GM18858 (cell line): ENCODE measurements at regions not wholly inside any gene's neighbourhood (a gene's known extent, or its start where the extent isn't known, plus 50 kb on each side); places are given as distances from the start of the nearest gene placed in this dataset.

Experiments used
- ATAC-seq: cut with Tn5 transposase; IDR thresholded peaks from one replicate; pipeline ENCODE4 v1.9.1; 2021; ENCODE audit not compliant: unreplicated experiment

DNA sequence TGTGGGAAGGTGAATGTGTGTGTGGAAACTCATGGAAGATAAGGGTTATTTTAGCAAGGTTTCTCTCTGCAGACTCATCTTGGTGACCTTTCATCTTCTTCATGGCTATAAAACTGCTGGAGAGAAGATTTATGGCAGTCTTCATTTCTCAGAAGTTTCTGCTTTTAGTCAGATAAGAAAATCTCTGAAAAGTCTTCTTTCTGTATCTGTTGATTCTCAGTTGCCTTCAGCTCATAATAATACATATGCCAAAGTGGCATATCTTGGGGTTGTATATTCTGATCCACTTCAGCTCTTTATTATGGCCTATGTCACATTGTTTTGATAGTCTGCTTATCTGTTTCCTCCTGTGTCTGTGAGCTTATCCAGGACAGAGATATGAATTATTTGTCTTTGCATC lies 143.3 kb upstream of the TMTC4 start:
- ATAC-seq = no peak

DNA sequence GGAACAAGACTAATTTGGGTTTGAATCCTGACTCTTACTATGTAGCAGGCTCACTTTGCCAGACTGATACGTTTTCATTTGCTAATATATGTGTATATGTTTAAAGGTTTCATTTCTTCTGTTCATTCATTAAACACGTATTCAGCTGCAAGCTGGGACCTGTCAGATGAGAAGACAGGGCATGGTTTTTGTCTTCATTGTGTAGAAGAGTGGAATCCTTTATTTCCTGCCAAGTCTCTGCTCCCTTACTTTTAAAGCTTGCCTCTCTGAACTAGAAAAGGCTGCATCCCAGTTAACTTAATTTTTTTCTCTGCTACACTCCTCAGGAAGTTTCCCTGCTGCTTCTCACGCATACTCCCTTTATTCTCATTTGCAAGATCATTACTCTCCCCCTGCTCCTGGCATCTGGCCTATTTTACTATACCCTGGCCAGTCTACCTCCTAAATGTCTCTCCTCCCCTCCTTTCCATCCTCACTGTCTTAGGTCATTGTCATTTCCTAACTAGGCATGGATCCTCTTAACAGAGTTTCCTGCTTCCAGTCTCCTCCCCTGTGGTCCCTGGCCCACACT lies 141.0 kb upstream of the TMTC4 start:
- no peak for ATAC-seq

DNA sequence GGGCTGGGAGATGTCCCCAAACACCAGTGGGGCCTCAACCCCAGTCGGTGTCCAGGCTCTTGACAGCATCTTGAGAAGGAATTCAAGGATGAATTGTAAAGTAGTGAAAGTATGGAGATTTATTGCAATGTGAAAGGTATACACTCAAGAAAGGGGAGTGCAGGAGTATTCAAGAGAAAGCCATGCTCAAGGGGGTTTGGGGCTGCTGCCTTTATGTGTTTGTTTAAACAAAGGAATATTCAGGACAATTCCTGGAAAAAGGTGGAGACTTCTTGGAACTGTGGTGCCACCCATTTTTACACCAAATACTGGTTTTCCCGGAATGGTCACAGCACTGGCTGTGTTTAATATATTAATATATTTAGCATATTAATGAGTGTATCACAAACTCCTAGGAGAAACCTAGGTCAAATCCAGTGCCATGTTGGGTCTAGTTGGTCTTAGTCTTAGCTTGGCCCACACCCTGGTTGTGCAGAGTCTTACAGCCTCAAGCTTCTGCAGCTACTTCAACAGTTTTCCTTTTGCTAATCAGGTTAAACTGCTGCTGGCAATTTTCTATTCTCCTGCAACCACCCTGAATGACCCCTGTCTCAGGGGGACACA lies 138.5 kb upstream of the TMTC4 start:
- no peak for ATAC-seq

DNA sequence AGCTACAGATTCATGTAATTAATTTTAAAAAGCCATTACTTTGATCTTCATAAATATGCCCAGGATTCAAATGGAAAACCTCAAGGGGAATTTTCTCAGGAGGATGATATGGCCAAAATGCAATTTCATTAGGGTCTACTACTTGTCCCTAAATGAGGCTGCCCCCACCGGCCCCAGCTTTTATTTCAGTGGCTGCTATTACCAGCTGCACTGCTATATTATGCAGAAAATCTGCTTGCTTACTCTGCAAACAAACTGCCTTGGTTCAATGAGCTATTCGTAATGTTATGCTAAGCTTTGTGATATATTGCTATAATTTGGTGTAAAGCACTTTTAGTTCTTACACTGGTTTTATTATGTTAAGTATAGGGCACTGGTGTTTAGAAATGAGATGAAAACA lies 137.3 kb upstream of the TMTC4 start:
- no peak for ATAC-seq

DNA sequence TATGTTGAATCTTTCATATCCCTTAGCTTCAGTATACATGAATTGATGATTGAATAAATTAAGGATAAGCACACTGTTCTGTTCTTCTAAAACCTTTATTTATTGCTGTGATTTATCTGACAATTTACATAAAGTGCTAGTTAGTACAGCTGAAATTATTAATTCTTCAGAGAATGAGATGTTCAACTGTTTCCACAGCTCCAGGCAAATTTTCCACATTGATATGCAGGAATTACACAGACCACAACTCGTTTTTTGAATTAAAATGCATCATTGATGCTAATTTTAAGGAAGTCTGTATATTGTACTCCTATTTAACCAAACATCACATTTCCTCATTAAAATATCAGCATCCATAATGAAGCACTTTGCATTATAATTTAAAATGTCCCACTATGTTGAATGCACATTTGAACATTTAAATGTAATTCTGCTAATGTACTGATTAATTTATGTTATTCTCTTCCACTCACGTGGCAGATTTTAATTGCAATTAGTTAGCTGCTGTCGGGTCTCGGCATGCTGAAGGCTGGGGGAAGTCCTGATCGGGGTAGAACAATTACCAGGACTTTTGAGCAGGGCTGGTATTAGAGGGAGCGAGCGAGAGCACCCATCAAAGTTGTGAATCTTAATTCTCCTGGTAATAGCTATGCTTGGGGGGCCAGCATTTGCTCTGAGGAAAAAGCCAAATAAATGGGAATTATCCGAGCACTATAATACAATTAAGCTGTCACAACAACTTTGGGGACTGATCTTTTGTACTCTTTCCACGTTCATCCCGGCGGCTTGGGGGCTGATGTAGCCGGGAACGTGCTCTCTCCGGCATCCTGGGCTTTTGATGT lies 136.7 kb upstream of the TMTC4 start:
- no peak for ATAC-seq

DNA sequence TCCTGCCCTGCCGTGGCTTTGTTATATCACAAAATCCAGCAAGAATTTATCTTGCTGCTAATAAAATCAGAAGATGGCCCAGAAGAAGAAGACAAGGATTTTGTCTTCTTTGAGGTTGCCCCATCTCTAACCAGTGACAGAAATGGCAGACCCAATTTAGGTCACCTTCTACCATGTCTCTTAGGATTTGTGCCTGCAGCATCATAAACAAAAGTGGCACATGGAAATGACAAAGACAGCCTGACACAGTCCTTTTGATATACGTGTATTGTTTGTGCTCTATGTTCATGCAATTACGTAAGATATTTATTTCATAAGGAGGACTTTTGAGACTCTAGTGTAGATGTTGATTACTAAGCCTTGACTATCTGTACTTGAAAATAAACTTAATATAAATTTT lies 135.9 kb upstream of the TMTC4 start:
- ATAC-seq = no peak

DNA sequence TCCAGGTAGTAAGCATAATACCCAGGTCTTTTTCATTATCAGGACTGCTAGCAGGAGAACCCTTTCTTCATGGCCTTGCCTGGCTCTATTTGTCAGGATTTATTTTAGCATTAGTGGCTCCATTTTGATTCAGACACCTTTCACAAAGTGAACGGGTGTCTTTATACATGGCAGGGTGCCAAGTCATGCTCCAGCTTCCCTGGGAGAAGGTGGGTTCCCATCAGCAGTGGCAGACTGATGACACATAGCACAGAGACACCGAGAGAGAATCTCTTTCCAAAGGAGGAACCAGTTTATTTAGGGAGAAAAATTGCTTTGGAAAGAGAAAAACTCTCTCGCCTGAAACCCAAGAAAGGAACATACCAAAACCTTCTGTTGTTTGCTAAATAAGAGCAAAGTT lies 135.3 kb upstream of the TMTC4 start:
- no peak for ATAC-seq

DNA sequence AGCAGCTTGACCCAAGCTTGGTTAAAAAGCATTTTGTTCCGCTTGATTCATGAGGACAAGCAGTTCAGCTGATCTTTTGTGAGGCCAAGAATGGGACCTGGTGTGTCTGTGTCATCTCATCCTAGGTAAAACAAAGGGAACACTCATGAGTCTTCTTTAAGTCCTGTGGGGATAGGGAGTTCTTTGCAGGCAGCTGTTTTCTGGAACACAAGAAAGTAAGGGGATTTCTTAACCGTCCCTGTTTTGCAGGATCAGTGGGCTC lies 134.5 kb upstream of the TMTC4 start:
- ATAC-seq = no peak

DNA sequence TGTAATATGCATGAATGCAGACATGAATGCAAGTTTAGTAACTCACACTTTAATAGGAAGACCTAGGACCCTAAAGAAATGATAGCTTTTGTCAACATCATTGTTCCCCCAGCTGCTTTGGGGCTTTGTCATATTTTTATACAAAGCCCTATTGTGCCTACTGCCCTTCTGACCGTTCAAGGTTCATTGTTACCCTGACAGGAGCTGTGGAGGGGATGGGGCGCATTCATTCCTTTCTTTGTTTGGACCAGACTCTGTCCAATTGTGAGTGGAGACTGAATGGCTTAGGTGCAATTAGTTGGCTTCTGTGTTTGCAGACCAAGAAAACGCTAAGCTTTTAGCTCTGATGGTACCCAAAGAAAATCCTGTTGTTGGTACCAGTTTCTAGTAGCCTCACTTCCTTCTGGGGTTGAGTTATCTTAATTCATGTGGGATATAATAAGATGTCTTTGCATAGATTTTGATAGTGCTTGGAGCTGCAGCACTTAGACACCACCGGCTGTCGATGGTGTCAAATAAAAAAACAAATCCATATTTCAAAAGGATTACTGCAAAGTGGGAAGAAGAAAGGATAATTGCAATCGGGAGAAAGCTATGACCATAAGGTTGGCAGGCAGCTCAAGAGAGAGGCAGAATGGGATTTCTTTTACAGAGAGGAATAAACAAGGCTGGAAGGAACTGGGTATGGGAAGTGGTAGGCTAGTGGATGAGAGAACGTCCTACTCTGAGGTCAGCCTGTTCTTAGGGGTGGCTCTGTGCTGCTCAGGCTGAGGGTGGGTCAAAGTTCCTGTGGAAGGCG lies 133.9 kb upstream of the TMTC4 start:
- ATAC-seq = no peak

DNA sequence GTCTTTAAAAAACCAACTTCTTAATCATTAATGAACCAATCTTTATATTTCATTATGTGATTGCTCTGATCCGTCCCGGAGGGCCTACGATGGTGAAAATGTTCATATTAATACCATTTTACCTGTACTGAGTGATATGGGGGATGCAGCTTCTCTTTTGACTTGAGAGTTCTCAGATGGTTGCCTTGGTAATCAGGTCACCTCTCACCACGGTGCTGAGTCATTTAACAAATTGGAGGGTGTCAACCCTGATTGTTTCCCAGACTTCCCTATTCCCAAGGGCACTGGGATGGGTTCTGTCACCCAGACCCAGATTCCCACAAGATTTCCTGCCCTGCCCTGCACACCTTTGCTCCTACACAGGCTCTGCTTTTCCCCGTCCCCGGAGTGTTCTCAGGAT lies 128.5 kb upstream of the TMTC4 start:
- ATAC-seq = no peak

DNA sequence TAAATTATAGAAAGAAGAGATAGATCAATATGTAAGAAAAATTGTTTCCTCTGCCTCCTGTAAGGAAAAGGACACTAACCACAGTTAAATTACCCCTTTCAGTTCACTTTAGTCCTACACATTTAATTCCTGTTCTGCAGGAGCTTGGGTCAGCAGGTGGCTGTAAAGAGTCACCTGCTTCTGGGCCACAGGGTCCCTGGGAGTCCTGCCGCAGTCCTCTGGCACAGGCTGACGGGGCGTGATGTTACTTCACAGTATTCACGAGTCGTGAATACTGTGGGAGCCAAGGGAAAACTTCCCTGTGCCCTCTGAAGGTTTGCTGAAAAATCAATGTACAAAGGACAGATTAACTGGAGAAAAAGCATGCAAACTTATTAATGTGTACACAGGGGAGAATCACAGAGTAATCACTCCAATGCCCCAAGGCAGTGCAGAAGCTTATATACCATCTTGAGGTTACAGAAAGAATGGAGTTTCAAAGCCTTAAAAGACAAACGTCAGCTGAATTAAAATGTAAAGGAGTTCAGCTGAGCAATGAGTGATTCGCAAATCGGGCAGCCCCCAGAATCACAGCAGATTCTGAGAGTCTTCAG lies 125.8 kb upstream of the TMTC4 start:
- ATAC-seq = no peak

DNA sequence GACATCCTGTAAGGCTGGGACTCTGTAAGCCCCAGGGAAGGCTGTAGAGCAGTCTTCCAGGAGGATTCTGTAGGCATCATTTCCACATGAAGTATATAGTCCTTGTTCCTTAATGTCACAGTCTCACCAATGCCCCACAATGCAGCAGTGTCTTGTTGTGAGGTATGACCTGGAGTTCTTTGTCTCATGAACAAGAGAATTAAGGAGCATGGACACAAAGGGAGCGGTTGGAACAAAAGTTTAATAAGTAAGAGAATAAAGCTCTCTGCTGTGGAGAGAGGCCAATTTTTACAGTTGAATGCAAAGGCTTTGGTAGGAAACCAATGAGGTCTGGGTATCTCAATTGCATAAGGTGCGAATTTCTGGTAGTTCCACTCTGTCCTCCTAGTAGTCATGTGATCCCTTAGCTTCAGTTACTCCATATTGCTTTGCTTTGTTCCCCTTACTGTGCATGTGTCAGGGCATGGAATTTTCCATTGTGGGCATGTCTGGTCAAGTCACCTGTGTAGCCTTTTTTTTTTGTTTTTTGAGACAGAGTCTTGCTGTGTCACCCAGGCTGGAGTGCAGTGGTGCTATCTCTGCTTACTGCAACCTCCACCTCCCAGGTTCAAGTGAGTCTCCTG lies 124.3 kb upstream of the TMTC4 start:
- ATAC-seq = no peak

DNA sequence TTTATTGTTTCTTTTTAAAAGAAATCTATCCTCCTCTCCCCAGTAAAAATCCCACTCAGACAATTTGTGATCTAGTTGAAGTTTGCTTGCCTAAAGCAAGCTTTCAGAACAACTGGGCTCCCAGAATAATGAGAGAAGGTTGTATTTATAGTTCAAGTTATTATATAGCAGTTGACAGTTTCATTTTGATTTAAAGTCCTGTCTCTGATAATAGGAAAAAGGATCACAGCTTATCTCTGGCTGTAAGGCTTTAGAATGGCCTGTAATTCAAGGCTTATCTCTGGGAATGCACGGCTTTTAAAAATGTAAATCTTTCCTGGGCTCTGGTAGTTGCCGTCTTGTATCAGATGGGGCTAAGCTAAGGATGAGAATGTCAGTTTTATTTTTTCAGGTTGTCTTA lies 123.3 kb upstream of the TMTC4 start:
- no peak for ATAC-seq

DNA sequence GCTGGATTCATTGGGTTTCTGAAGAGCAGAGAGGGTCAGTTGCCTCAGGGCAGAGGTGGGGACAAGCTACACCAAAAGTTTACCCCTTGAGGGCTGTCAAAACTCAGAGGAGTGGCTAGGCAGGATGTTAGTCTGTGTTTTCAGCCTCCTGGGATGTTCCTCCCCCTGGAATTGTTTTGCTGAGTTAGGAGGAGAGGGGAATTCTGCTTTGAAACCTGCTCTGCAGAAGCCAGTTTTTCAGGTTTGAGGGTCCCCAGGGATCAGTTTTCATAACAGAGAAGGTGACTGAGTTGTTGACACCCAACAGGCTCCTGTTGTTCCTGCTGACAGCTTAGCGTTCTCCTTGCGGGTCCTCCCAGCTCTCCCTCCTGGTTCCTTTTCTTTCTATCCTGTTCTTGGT lies 121.9 kb upstream of the TMTC4 start:
- no peak for ATAC-seq

DNA sequence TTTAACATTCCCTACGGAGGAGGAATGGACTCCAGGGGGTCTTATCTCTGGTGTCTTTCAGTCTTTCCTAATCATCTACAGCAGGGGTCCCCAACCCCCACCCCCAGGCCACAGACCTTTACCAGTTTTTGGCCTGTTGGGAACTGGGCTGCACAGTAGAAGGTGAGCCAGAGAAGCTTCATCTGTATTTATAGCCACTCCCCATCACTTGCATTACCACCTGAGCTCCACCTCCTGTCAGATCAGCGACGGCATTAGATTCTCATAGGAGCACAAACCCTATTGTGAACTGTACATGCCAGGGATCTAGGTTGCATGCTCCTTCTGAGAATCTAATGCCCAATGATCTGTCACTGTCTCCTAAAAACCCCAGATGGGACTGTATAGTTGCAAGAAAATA lies 120.0 kb upstream of the TMTC4 start:
- ATAC-seq = no peak

DNA sequence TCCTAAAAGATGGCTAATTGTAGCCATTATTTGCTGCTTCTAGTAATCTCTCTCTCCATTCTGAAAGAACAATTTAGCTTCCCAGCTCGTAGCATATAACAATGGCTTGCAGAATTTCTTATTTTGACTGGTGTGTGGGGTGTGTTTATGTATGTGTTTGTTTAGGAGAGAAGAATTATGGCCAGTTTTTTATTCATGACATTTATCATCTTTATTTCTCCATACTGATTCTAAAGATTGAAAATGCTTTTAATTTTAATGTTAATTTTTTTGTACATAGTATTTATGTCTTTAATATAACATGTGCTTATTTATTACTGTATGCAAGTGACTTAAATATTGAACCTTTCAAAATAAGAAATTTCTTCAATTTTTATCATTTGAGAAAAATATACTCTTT lies 115.8 kb upstream of the TMTC4 start:
- ATAC-seq = no peak

DNA sequence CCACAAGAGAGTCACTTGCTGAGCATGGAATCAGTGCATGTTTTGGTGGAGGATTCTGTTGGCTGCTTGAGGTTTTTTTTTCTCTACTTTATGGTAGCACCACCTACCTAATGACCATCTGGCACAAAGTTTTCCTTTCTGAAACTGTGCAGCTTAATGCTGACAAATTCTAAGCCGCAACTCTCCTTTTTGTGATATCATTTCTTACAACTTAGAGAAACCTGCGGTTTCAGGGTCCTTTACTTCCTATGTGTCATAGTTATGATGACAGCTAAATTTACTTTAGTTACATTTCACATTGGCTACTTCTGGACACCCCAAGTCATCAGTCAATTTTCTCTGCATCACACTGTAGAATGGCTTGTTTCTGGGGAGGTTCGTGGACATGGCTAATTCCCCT lies 115.4 kb upstream of the TMTC4 start:
- peak; percentile 94 for ATAC-seq

DNA sequence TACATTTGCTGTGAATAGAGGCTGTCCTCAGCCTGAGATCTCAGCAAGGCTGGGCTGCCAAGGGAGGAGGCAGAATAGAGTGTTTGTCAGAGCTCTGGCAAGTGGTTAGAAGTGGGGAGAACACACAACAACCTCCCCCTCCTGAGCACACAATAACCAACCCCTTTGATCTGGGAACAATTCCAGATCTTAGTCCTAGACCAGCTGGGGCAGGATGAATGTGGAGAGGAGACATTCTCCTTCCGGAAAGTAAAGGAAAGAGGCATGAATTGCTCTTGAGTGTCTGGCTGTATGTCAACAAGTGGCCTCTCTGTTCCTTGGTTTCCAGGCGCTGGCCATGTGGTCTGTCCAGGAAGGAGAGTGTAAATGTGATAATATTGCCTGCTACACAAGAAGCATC lies 114.9 kb upstream of the TMTC4 start:
- ATAC-seq = no peak

DNA sequence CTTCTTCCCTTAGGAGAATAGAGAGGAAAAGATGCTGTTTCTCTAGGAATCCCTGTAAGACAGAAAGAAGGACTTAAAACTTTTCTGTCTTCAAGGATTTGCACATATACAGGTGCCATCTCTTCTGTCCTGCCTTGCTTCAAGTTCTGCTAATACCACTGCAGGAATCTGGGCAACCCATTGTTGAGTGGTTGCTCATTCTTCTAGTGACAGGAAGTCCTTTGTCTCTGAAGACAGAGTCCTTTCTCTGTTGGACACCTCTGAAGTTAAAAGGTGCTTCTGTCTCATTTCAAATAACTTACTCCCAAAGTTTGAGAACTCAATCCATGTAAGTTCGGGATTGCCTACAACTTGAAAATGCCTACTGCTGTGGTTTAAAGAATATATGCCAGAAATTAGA lies 114.4 kb upstream of the TMTC4 start:
- ATAC-seq = no peak

DNA sequence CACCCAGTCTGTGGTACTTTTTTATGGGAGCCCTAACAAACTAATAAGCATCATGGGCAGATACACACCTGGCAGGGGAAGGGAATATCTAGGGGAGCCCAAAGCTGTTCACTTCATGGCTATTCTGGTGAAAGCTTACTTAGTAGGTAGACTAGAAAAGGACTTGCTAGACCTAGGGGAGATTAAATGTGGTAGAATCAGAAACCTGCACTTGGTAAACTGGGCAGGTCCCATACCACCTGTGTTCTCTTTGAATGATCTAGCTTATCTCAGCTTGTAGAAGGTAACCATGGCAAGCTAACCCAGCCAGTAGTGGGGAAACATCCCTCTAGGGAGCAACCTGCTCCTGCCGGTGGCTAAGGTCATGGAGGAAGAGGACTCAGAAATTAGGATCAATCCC lies 113.9 kb upstream of the TMTC4 start:
- ATAC-seq = no peak

DNA sequence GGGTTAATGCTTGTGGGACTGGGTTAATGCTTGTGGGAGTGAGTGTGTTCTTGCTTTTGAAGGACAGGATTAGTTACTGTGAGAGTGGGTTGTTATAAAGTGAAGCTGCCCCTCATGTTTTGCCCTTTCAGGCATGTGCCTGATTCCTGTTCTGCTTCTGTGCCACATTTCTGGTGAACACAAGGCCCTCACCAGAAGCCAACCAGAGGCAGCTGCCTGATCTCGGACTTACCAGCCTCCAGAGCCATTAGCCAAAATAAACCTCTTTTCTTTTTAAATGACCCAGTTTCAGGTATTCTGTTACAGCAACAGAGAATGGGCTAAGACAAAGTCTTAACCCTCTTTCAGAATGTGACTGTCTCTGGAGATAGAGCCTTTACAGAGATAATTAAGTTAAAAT lies 113.3 kb upstream of the TMTC4 start:
- ATAC-seq = no peak
